Cardiac fibroblast (primary cell): ENCODE measurements at regions not wholly inside any gene's neighbourhood (a gene's known extent, or its start where the extent isn't known, plus 50 kb on each side); places are given as distances from the start of the nearest gene placed in this dataset.

ENCODE experiments used
- DNase-seq, 2 donors: peaks; one replicate each; pipeline versions ENCODE4 v3.0.0 to v3.0.0-alpha.2; 2010; ENCODE audit warnings: low read depth in 2 of 2
- H3K4me3 ChIP-seq, 2 donors: replicated peaks in 1 of 2; 1 replicate in 1 of 2; 2 replicates in 1 of 2; pipeline ENCODE4 v1.5.1; 2011; ENCODE audit warnings: low read depth in 2 of 2, low read length in 2 of 2, mild to moderate bottlenecking in 2 of 2, moderate library complexity in 1 of 2
- CTCF ChIP-seq: IDR thresholded peaks from one replicate; pipeline ENCODE4 v1.5.1; 2011; ENCODE audit warnings: low read depth, mild to moderate bottlenecking, low read length, inconsistent platforms

GRCh38 chr4:42809419-42810084 lies 83.0 kb upstream of the GRXCR1 start:
- H3K4me3 ChIP-seq = no peak overlapping the region
- no peak for TF ChIP-seq CTCF
- no peak for DNase-seq

DNA sequence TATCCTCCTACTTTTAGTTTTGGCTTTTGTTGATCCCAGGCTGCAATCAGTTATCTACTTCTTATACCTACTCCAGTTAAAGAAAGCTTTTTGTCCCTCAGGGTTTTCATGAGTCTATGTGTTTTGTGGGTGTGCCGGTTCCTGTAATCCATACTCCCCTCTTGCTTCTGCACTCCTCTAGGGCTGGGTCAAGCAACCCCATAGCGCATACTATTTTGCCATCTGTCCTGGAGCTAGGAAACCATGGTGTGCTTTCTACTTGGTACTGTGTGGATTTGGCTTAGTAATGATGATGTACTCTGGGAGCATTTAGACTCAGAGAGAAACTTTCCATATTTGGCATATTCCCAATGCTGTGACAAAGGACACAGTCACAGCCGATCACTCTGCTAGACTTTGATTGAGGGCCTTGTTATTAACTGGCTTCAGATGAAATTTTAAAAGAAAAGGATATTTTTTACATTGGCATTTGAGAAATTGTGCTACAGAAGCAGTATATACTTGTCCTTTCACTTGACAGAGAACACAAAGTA lies 86.1 kb upstream of the GRXCR1 start:
- DNase-seq = no peak
- no peak for TF ChIP-seq CTCF
- H3K4me3 ChIP-seq = no peak overlapping the region

DNA sequence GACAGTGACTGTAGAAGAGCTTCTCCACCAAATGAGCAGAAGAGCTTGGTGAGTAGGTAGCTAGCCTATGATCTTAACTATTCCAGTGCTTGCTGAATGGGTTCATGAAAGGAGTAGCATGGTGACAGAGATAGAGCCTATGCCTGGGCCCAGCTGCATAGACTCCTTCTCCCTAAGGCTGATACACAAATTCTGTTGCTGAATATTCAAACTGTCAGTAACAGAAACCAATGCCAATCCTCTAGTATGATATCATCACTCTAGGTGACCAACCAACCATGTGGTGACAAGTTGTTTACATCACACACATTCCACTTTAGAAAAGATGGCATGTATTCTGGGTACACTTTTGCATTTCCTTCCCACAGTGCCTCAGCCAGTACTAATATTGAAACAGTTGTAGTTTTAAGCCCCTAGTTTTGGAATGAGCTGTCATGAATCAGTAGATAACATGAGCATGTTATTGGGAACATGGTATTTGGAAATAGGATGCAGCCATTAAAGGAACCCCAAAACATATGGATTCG lies 103.4 kb upstream of the GRXCR1 start:
- DNase-seq = no peak
- no peak overlapping the region for H3K4me3 ChIP-seq
- TF ChIP-seq CTCF = no peak

- TF ChIP-seq CTCF = no peak
- H3K4me3 ChIP-seq = no peak overlapping the region
- no peak for DNase-seq
These were observed 105.4 kb upstream of the GRXCR1 start for GRCh38 chr4:42787079-42787463.

GRCh38 chr4:42786350-42787078 lies 106.0 kb upstream of the GRXCR1 start:
- no peak overlapping the region for H3K4me3 ChIP-seq
- TF ChIP-seq CTCF = no peak
- no peak for DNase-seq

- TF ChIP-seq CTCF = no peak
- H3K4me3 ChIP-seq = no peak overlapping the region
- no peak for DNase-seq
These were observed 106.7 kb upstream of the GRXCR1 start for GRCh38 chr4:42785817-42786216.
